GM18508 (cell line): ENCODE measurements at regions not wholly inside any gene's neighbourhood (a gene's known extent, or its start where the extent isn't known, plus 50 kb on each side); places are given as distances from the start of the nearest gene placed in this dataset.

Source experiments
- ATAC-seq: cut with Tn5 transposase; IDR thresholded peaks from one replicate; pipeline ENCODE4 v1.9.1; 2021; ENCODE audit warnings: moderate number of reproducible peaks; ENCODE audit not compliant: insufficient read depth, unreplicated experiment

DNA sequence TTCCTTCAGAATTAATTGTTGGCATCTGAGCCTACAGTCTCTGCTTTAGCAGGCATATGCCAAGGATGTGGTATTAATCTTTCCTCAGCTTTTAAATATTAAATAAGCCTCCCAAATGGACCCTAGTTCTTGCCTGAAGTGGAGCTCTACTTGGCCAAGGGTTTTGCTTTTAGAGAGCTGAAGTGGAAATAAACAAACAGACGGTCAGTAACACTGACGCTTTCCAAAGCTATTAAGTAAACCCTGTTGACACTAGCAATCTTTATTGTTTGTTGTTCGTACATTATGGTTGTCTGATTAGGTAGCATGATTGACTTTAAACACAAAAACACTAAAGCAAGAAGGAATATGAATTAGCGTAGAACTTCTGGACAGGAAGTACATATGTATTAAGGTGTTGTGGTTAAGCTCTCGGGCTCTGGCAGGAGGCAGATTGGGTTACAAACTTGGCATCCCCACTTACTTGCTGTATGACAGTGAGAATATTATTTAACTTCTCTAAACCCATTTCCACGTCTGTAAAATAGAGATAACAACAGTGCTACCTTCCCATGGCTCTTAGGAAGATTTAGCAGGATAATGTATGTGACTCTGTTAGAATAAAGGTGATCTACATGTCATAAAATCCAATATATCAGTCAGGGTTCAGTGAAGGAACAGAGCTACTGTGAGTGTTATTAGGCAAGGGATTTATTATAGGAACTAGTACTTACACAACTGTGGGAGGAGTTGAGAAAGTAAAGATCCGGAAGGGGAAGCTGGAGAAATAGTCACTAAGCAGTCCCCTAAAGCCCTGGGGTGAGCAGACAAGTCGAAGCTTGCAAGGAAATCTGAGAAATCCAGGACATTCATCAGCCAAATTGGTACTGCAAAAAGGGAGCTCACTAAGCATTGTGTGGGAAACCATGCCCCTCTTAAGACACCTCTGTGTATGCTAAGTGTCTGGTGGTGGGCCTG, 92.2 kb upstream of the ATF7IP start:
- no peak for ATAC-seq

- no peak for ATAC-seq
Measured at GRCh38 chr12:14273913-14274311, 91.6 kb upstream of the ATF7IP start.

DNA sequence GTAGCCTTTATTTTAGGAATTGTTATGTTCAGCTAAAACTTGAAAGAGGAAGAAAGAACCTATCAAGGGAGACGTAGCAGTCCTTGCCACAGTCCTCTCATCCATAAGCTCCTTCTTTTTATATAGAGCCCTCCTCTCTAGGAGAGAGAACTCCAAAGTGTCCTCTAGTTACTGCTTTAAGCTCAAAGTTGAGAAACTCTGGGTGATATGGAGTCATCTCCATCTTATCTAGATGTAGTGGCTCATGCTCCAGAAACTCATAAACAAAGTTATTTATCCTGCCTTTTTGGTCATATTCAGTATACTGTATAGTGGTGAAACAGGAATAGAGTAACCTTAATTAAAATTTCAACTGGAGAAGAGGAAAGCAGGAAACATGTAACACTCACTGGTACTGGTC, 90.4 kb upstream of the ATF7IP start:
- no peak for ATAC-seq

DNA sequence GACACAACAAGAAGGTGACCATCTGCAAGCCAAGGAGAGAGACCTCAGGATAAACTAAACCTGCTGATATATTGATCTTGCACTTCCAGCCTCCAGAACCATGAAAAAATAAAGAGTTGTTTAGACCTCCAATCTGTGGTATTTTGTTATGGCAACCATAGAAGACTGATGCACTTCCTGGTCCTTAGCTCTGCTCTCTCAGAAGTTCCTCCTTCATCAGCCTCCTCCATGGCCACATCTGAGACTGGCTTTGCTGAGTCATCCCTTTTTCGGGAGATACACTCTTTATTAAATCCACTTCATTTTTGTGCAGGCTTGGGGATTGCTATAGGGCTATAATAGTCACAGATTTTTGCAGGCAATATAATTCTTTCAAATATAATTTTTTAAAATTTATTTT, 89.6 kb upstream of the ATF7IP start:
- ATAC-seq: no peak

GRCh38 chr12:14278294-14278953, 87.1 kb upstream of the ATF7IP start:
- no peak for ATAC-seq

- ATAC-seq: no peak
Measured at GRCh38 chr12:14279845-14280244, 85.6 kb upstream of the ATF7IP start.

- no peak for ATAC-seq
Measured at GRCh38 chr12:14280921-14281320, 84.6 kb upstream of the ATF7IP start.

DNA sequence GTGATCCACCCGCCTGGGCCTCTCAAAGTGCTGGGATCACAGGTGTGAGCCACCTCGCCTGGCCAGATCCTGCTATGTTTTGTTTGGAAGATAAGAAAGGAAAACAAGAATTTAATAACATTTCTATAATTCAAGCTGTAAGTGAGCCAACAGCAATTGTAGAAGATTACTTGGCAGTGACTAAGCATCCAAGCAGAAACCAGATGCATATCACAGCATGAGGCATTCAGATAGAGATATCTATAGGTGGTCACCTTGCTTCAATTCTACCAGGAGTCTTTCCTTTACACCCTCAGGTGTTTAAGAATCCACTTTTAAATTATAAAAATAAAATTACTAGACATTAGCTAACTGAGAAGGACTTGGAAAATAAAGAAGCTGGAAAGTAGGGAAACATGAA, 83.9 kb upstream of the ATF7IP start:
- ATAC-seq: no peak

DNA sequence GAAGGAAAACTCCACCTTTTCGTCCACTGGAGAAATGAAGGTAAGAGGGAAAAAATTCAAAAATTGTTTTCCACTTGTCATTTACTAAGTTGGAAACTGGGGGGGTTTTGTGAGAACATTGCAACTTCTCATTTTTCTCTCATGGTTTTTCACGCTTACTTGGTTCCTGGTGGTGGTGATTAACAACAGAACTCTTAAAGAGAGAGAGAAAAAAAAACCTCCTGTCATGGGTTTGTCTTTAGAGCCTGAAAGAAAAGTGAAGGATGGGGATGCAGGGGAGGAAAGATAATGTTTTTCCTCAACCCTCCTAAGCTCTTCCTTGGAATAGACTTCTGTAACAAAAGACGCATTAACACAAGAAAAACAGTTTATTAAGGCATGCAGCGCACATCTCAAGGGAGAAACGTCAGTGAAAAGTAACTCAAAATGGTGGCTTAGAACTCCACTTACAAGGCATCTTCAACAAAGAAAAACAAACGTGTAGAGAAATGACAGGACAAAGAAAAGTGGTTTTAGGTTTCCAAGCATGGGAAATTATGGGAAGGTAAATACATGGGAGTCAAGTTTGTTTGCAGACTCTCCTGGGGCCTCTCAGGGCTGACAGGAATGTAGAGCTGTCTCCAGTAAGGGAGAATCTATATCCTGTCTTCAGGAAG, 81.9 kb upstream of the ATF7IP start:
- no peak for ATAC-seq

DNA sequence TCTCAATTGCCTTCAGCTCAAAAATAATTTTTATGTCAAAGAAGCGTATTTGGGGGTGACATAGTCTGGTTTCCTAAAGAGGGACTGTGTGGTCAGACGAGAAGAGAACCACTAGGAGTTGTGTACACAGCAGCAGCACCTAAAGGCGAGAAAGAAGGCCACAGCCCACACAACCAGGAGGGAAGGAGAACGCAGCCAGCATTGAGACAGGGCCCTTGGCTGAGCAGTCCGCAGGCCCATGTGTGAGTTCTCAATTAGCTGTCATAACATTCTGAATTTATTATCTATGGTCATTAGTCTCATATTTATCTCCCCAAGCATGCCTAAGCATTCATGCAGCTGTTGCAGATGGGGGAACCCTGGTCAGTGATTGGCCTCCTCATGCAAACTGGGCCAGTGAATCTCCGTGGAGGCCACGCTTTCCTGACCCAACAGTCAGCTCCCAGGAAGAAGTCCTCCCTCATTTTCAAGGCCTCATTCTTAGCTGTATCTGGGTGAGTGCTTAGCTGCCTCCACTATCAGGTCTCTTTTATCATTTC, 81.2 kb upstream of the ATF7IP start:
- no peak for ATAC-seq

DNA sequence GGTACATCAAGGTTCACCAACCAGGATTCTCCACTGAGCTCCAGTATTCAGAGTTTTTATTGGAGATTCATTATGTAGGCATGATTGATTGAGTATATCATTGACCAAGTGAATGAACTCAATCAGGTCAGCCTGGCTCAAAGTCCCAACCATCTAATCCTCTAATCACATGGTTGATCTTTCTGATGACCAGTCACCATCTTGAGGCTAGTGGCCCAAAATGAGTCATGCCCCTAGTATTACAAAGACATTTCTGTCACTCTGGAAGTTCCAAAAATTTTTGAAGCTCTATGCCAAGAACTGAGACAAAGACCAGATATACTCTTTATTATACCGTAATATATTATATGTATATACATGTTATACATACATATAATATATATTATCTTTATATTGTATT, 75.9 kb upstream of the ATF7IP start:
- ATAC-seq: no peak

DNA sequence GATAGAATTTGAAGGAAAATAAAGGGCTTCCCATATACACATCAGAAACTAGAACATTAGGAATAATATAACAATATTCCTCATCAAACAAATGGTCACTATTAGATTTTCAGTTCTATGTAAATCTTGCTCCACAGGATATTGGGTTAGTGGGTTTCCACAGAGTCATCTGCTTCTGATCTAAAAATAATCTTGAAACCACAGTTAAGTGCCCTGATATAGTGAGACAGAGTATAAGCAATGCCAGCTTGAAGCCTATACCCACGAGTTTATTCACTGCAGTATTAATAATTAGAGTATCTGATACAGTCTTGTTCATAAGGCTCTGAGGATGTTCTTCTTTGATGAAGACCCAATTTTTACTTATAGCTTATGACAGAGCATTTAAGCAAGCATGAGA, 74.5 kb upstream of the ATF7IP start:
- ATAC-seq: no peak

DNA sequence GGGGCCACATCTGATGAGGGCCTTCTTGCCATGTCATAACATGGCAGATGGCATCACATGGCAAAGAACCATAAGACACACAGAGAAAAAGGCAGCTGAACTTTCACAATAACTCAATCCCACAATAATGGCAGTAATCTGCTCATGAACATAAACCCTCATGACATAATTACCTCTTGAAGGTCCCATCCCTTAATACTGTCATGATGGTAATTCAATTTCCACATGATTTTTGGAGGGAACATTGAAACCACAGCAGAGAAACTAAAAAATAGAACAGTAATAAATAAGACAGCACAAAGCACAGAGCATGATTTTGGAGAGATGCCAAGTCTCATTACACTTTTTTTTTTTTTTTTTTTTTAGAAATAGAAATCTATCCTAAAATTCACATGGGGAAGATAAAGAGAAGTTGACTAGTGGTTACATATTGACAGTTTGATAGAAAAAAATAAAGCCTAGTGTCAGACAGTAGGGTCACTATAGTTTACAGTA, 61.8 kb upstream of the ATF7IP start:
- no peak for ATAC-seq

DNA sequence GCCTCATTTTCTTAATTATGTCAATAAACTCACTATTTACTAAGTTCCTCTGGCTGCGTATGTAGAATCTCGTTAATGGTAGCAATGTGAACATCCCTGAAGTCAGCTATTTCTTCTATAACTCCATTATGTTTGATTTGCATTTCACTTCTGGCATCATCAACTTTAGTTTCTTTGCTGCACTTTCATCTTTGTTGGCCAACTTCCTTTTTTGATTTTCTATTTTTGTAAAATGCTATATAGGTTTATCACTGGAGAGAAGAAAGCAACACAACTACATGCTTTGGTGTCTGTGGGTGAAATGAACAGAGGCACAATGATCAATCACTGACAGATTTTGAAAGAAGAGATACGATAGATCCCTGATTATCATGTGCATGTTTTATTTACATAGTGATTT, 58.5 kb upstream of the ATF7IP start:
- ATAC-seq: no peak

- ATAC-seq: no peak
Measured at GRCh38 chr12:14308516-14308915, 57.0 kb upstream of the ATF7IP start.

DNA sequence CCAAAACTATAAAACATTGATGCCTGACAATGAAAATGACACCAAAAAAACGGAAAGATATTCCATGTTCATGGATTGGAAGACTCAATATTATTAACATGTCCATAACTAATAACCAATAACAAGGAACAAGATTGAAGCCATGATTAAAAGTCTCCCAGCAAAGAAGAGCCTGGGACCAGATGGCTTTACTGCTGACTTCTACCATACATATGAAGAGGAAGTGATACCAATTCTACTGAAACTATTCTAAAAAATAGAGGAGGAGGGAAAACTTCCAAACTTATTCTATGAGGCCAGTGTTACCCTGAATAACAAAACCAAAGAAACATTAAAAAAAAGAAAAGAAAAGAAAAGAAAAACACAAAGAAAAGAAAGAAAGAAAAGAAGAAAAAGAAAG, 54.6 kb upstream of the ATF7IP start:
- ATAC-seq: no peak

GRCh38 chr12:14313379-14314138, 51.9 kb upstream of the ATF7IP start:
- no peak for ATAC-seq

- no peak for ATAC-seq
Measured at GRCh38 chr12:14314801-14315200, 50.7 kb upstream of the ATF7IP start.

GRCh38 chr12:14315501-14315900, 50.0 kb upstream of the ATF7IP start:
- ATAC-seq: no peak
